Hepatocyte (in vitro differentiated cells): ENCODE measurements at regions not wholly inside any gene's neighbourhood (a gene's known extent, or its start where the extent isn't known, plus 50 kb on each side); places are given as distances from the start of the nearest gene placed in this dataset.

ENCODE experiments used
- DNase-seq: peaks from one replicate; pipeline ENCODE4 v3.0.0-alpha.2; 2016; ENCODE audit warnings: low spot score
- H2AFZ ChIP-seq: fragments of 200-600 bp; sonication (generic); 2 replicates; pipeline ENCODE4 v1.6.0; 2016; ENCODE audit warnings: antibody characterized with exemption, mild to moderate bottlenecking
- H3K27ac ChIP-seq: fragments of 200-600 bp; sonication (generic); 2 replicates; pipeline ENCODE4 v1.5.1; 2016; ENCODE audit warnings: mild to moderate bottlenecking
- H3K27me3 ChIP-seq: fragments of 200-600 bp; sonication (generic); 2 replicates; pipeline ENCODE4 v1.6.1; 2016
- H3K36me3 ChIP-seq: fragments of 200-600 bp; sonication (generic); replicated peaks from 2 replicates; pipeline ENCODE4 v1.5.1; 2016; ENCODE audit warnings: low read depth; ENCODE audit not compliant: insufficient read depth
- H3K4me1 ChIP-seq: fragments of 200-600 bp; sonication (generic); 2 replicates; pipeline ENCODE4 v1.5.1; 2016; ENCODE audit warnings: mild to moderate bottlenecking, moderate library complexity; ENCODE audit not compliant: insufficient read depth
- H3K4me2 ChIP-seq: fragments of 200-600 bp; sonication (generic); 2 replicates; pipeline ENCODE4 v1.6.0; 2016
- H3K4me3 ChIP-seq: fragments of 200-600 bp; sonication (generic); 2 replicates; pipeline ENCODE4 v1.5.1; 2016; ENCODE audit warnings: mild to moderate bottlenecking
- H3K79me2 ChIP-seq: fragments of 200-600 bp; sonication (generic); 2 replicates; pipeline ENCODE4 v1.6.0; 2017; ENCODE audit warnings: mild to moderate bottlenecking
- H3K9me2 ChIP-seq: fragments of 200-600 bp; sonication (generic); replicated peaks from 2 replicates; pipeline ENCODE4 v1.6.0; 2017; ENCODE audit warnings: mild to moderate bottlenecking; ENCODE audit not compliant: insufficient read depth
- H3K9me3 ChIP-seq: fragments of 200-600 bp; sonication (generic); 2 replicates; pipeline ENCODE4 v1.5.1; 2016; ENCODE audit warnings: low read depth, mild to moderate bottlenecking
- H4K20me1 ChIP-seq: fragments of 200-600 bp; sonication (generic); 2 replicates; pipeline ENCODE4 v1.6.0; 2016; ENCODE audit warnings: mild to moderate bottlenecking; ENCODE audit not compliant: insufficient read depth, poor library complexity, severe bottlenecking
- CTCF ChIP-seq: fragments of 200-600 bp; sonication (generic); IDR thresholded peaks from 2 replicates; pipeline ENCODE4 v1.5.1; 2016; ENCODE audit warnings: antibody characterized with exemption, mild to moderate bottlenecking; ENCODE audit not compliant: poor library complexity
- EZH2 ChIP-seq: fragments of 200-600 bp; sonication (generic); IDR thresholded peaks from 2 replicates; pipeline ENCODE4 v1.6.1; 2016; ENCODE audit warnings: antibody characterized with exemption, mild to moderate bottlenecking, borderline replicate concordance
- EZH2phosphoT487 ChIP-seq: fragments of 200-600 bp; sonication (generic); IDR thresholded peaks from one replicate; pipeline ENCODE4 v1.6.1; 2018; ENCODE audit warnings: antibody characterized with exemption, mild to moderate bottlenecking, low read depth, moderate library complexity; ENCODE audit not compliant: unreplicated experiment, severe bottlenecking
- WGBS: methylation state at CpG from one replicate; pipeline ENCODE4 v1.1.6; 2016; ENCODE audit warnings: low lambda C conversion rate; ENCODE audit errors: missing lambda C conversion rate; 5-methylcytosine and 5-hydroxymethylcytosine counted together

- no peaks in the 10 kb centered on the region for H3K27me3 ChIP-seq
- H3K36me3 ChIP-seq: no peaks in the 10 kb centered on the region
- no peak overlapping the region for H2AFZ ChIP-seq
- H3K27ac ChIP-seq: no peak overlapping the region
- WGBS: 49% methylated on average over 8 of the region's 8 CpGs
- H3K4me3 ChIP-seq: no peak overlapping the region
- H3K9me2 ChIP-seq: no peaks in the 10 kb centered on the region
- no peak for DNase-seq
- no peaks in the 10 kb centered on the region for H3K9me3 ChIP-seq
- H4K20me1 ChIP-seq: no peaks in the 10 kb centered on the region
- H3K4me2 ChIP-seq: no peak overlapping the region
- no peaks in the 10 kb centered on the region for H3K79me2 ChIP-seq
- H3K4me1 ChIP-seq: no peaks in the 10 kb centered on the region
- no peak for TF ChIP-seq EZH2phosphoT487
- TF ChIP-seq CTCF: no peak
- no peak for TF ChIP-seq EZH2
These were observed 70.2 kb upstream of the SMIM21 start for GRCh38 chr18:75497576-75498235.

GRCh38 chr18:75496151-75496550 lies 68.6 kb upstream of the SMIM21 start:
- TF ChIP-seq EZH2: no peak
- TF ChIP-seq EZH2phosphoT487: no peak
- no peak for TF ChIP-seq CTCF
- no peaks in the 10 kb centered on the region for H3K27me3 ChIP-seq
- no peaks in the 10 kb centered on the region for H3K9me2 ChIP-seq
- H3K4me1 ChIP-seq: no peaks in the 10 kb centered on the region
- no peak for DNase-seq
- WGBS: 86% methylated on average over 7 of the region's 7 CpGs
- no peak overlapping the region for H3K4me3 ChIP-seq
- H3K79me2 ChIP-seq: no peaks in the 10 kb centered on the region
- no peak overlapping the region for H3K27ac ChIP-seq
- H2AFZ ChIP-seq: no peak overlapping the region
- H4K20me1 ChIP-seq: no peaks in the 10 kb centered on the region
- H3K9me3 ChIP-seq: no peaks in the 10 kb centered on the region
- no peaks in the 10 kb centered on the region for H3K36me3 ChIP-seq
- no peak overlapping the region for H3K4me2 ChIP-seq

- Histone ChIP-seq H4K20me1 (no peaks in the 10 kb centered on the region), H3K36me3 (no peaks in the 10 kb centered on the region), H3K27me3 (no peaks in the 10 kb centered on the region), H3K27ac (no peak overlapping the region), H2AFZ (no peak overlapping the region), H3K4me1 (no peaks in the 10 kb centered on the region), H3K9me2 (no peaks in the 10 kb centered on the region), H3K9me3 (no peaks in the 10 kb centered on the region), H3K4me2 (no peak overlapping the region), H3K79me2 (no peaks in the 10 kb centered on the region), H3K4me3 (no peak overlapping the region)
- 96% methylated on average over 2 of the region's 2 CpGs for WGBS
- no peak for DNase-seq
- TF ChIP-seq CTCF: no peak
- no peak for TF ChIP-seq EZH2phosphoT487
- TF ChIP-seq EZH2: no peak
These were observed 65.3 kb upstream of the SMIM21 start for GRCh38 chr18:75492852-75493251.

GRCh38 chr18:75491361-75491760 lies 63.9 kb upstream of the SMIM21 start:
- no peak overlapping the region for H3K4me2 ChIP-seq
- TF ChIP-seq EZH2: no peak
- TF ChIP-seq EZH2phosphoT487: no peak
- TF ChIP-seq CTCF: no peak
- H3K4me3 ChIP-seq: no peak overlapping the region
- H3K9me2 ChIP-seq: no peaks in the 10 kb centered on the region
- 86% methylated on average over 5 of the region's 5 CpGs for WGBS
- no peak overlapping the region for H2AFZ ChIP-seq
- H3K79me2 ChIP-seq: no peaks in the 10 kb centered on the region
- H3K9me3 ChIP-seq: no peaks in the 10 kb centered on the region
- no peaks in the 10 kb centered on the region for H3K36me3 ChIP-seq
- DNase-seq: no peak
- H4K20me1 ChIP-seq: no peaks in the 10 kb centered on the region
- H3K27me3 ChIP-seq: no peaks in the 10 kb centered on the region
- no peaks in the 10 kb centered on the region for H3K4me1 ChIP-seq
- H3K27ac ChIP-seq: no peak overlapping the region
